Large intestine (tissue), 3 donors: ENCODE measurements at regions not wholly inside any gene's neighbourhood (a gene's known extent, or its start where the extent isn't known, plus 50 kb on each side); places are given as distances from the start of the nearest gene placed in this dataset.
"Not testable (repeated sequence)": the region's sequence is repeated elsewhere in the genome, so short reads cannot be mapped to it uniquely, and the experiment has no call there.

ENCODE experiments used
- DNase-seq, 2 donors: peaks; one replicate each; pipeline versions ENCODE4 v3.0.0 to v3.0.0-alpha.2; 2013
- H3K27ac ChIP-seq: one replicate; pipeline ENCODE4 v1.5.1; 2013; ENCODE audit warnings: low read length
- H3K27me3 ChIP-seq: 2 replicates; pipeline ENCODE4 v1.6.1; 2013; ENCODE audit warnings: low read length; ENCODE audit not compliant: control insufficient read depth, insufficient read depth
- H3K36me3 ChIP-seq: 2 replicates; pipeline ENCODE4 v1.6.1; 2013; ENCODE audit warnings: low read length; ENCODE audit not compliant: control insufficient read depth, insufficient read depth
- H3K4me1 ChIP-seq: one replicate; pipeline ENCODE4 v1.6.1; 2013; ENCODE audit warnings: low read length; ENCODE audit not compliant: control insufficient read depth, insufficient read depth
- H3K4me3 ChIP-seq: one replicate; pipeline ENCODE4 v1.5.1; 2013; ENCODE audit warnings: low read length
- H3K9me3 ChIP-seq: one replicate; pipeline ENCODE4 v1.6.1; 2013; ENCODE audit warnings: mild to moderate bottlenecking, low read depth, low read length, moderate library complexity; ENCODE audit not compliant: control insufficient read depth
- WGBS: methylation state at CpG from one replicate; pipeline ENCODE4 v1.1.5; 2013; ENCODE audit warnings: low lambda C conversion rate; ENCODE audit not compliant: insufficient coverage; 5-methylcytosine and 5-hydroxymethylcytosine counted together

DNA sequence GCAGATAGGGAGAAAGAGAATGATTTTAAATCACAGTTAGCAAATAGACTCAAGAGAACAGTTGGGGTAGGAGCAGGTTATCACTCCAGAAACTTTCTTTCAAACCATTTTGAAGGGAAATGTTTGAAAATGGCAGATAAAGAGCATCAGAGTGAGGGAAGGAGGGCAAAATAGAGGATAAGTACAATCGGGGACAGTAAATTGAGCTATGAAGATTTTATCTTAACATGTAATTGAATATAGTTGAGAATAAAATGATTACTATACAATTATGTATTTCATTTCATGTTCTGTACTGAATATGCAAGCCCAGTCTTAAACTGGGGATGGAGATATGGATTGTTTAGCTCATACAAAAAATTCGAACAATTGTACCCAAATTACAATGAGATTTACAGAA lies 54.0 kb downstream of the MAP10 start:
- no peak for DNase-seq
- Histone ChIP-seq H3K4me1 (no peaks in the 10 kb centered on the region), H3K9me3 (no peaks in the 10 kb centered on the region), H3K27me3 (no peaks in the 10 kb centered on the region), H3K27ac (no peak overlapping the region), H3K36me3 (no peaks in the 10 kb centered on the region), H3K4me3 (no peak overlapping the region)
- 94% methylated on average over 2 of the region's 2 CpGs for WGBS

DNA sequence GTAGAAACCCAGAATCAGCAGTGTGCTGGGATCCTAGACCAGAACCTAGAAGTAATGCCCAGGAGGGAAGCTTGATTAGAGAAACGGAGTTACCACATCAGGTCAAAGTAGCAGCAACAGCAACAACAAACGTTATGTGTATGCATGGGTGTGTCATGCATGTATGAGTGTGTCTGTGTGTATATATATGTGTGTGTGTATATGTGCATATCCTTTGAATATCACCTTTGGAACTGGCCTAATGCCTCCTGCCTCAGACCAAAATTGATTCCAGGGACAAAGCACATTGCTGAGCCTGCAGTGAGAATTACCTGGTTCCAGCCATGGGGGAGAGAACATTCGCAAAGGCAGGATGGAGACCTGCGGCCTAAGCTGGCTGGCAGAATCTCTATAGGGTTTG lies 55.9 kb downstream of the MAP10 start:
- Histone ChIP-seq H3K27me3 (no peaks in the 10 kb centered on the region), H3K4me3 (no peak overlapping the region), H3K27ac (no peak overlapping the region), H3K36me3 (no peaks in the 10 kb centered on the region), H3K4me1 (no peaks in the 10 kb centered on the region), H3K9me3 (no peaks in the 10 kb centered on the region)
- DNase-seq = no peak
- no CpG with 5 or more reads among the region's 4 CpGs for WGBS

DNA sequence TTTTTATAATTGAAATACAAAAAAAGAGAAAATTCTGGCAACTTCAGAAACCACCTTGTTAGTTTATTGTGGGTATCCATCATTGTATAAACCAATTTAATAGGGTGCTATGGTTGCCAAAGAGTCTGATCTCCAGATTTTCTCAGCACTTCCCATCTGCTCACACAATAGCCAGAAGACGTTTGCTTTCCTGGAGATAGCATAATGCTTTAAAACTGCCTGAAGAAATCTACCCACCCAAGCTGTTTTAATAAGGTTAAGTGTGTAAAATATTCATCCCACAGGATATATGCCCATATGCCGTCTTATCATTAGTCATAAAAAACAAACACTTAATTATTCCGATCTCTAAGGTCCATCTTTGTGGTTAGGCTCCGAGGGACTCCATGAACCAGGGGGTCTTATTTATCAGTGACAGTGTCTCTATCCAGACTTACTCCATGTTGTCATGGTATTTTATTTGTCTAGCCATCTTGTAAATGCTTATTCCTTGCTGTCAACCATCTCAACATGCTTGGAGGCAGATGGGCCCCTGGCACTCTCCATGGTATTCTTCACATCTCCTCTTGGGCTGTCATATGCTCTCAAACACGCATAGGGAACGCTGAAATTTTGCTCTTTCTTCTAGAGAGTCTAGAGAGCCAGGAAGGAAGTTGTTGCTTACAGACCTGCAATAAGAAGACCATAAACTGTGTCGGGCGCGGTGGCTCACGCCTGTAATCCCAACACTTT lies 58.5 kb downstream of the MAP10 start:
- Histone ChIP-seq H3K27me3 (no peaks in the 10 kb centered on the region), H3K9me3 (no peaks in the 10 kb centered on the region), H3K4me1 (no peaks in the 10 kb centered on the region), H3K27ac (no peak overlapping the region), H3K4me3 (no peak overlapping the region), H3K36me3 (no peaks in the 10 kb centered on the region)
- DNase-seq = no peak
- WGBS = 88% methylated on average over 3 of the region's 10 CpGs

GRCh38 chr1:232865102-232865931 lies 60.1 kb downstream of the MAP10 start:
- Histone ChIP-seq H3K27ac (no peak overlapping the region), H3K4me3 (no peak overlapping the region), H3K9me3 (no peaks in the 10 kb centered on the region), H3K36me3 (no peaks in the 10 kb centered on the region), H3K4me1 (no peaks in the 10 kb centered on the region), H3K27me3 (no peaks in the 10 kb centered on the region)
- no CpG with 5 or more reads among the region's 9 CpGs for WGBS
- DNase-seq = no peak

DNA sequence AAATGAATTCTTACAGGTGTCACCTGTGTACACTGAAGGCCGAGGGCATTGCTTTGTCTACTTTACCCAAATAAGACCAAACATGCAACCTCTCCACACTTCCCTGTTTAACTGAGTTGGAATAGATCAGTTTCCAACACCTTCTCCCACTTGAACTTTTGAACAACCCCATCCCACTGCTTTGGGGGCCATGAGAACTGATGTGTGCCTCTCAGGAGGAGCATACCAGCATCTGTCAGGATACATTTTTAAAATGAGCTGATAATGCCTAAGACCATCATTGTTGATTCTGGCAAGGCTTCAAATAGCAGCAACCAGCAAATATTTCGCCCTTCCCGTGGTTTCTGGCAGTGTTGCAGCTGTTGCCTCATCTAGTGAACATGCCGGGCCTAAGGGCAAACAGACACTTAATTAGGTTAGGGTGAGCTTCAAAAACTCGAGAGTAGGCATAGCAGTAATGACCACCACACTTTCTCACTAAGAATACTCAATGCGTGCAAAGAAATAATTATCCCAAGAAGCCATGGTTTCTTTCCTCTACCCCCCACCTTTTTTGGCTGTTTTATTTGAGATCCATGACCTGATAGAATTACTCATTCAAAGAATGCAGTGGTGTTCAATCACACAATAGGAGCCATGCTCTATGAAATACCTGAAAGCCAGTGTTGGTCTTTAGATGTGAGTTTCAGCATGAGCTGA lies 63.7 kb downstream of the MAP10 start:
- no peak for DNase-seq
- Histone ChIP-seq H3K4me1 (no peaks in the 10 kb centered on the region), H3K27me3 (no peaks in the 10 kb centered on the region), H3K9me3 (no peaks in the 10 kb centered on the region), H3K4me3 (no peak overlapping the region), H3K27ac (no peak overlapping the region), H3K36me3 (no peaks in the 10 kb centered on the region)
- 100% methylated on average over 1 of the region's 6 CpGs for WGBS

DNA sequence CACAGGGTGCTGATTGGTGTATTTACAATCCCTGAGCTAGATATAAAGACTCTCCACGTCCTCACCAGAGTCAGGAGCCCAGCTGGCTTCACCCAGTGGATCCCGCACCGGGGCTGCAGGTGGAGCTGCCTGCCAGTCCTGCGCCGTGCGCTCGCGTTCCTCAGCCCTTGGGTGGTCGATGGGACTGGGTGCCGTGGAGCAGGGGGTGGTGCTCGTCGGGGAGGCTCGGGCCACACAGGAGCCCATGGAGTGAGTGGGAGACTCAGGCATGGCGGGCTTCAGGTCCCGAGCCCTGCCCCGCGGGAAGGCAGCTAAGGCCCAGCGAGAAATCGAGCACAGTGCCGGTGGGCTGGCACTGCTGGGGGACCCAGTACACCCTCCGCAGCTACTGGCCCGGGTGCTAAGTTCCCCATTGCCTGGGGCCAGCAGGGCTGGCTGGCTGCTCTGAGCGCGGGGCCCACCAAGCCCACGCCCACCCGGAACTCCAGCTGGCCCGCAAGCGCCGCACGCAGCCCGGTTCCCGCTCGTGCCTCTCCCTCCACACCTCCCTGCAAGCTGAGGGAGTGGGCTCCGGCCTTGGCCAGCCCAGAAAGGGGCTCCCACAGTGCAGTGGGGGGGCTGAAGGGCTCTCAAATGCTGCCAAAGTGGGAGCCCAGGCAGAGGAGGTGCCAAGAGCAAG lies 66.2 kb downstream of the MAP10 start:
- H3K36me3 ChIP-seq = not testable (repeated sequence)
- no CpG with 5 or more reads among the region's 34 CpGs for WGBS

GRCh38 chr1:232872284-232872683 lies 67.1 kb downstream of the MAP10 start:
- no peak overlapping the region for H3K27ac ChIP-seq
- no peak overlapping the region for H3K4me3 ChIP-seq
- 100% methylated on average over 1 of the region's 3 CpGs for WGBS
- H3K4me1 ChIP-seq = no peaks in the 10 kb centered on the region
- H3K27me3 ChIP-seq = no peaks in the 10 kb centered on the region
- no peaks in the 10 kb centered on the region for H3K9me3 ChIP-seq
- no peaks in the 10 kb centered on the region for H3K36me3 ChIP-seq
- DNase-seq = no peak

More for the DNA sequence above, 66.2 kb downstream of the MAP10 start:
- not testable (repeated sequence) for H3K4me3 ChIP-seq, H3K27ac ChIP-seq, H3K27me3 ChIP-seq, H3K9me3 ChIP-seq, DNase-seq, H3K4me1 ChIP-seq

GRCh38 chr1:232872738-232873137 lies 67.5 kb downstream of the MAP10 start:
- DNase-seq = no peak
- H3K27me3 ChIP-seq = no peaks in the 10 kb centered on the region
- WGBS = 100% methylated on average over 1 of the region's 4 CpGs

DNA sequence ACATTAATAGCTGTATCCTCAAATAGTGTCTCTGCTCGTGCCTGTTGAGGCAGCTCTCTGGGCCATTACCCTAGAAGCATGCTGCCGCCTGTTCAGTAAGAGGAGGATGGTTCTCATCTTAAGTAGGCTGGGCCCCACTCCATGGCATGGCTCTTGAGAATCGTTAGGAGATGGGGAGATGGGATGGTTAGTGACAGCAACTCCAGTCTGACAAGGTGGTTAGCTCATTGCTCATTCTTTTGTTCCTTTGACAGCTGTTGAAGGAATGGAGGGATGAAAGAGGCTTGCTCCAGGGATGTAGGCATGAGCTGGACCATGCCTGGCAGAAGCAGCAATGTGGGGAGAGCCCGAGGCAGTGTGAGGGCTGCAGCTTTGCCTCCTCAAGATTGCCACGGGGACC lies 68.2 kb downstream of the MAP10 start:
- Histone ChIP-seq H3K36me3 (no peaks in the 10 kb centered on the region), H3K9me3 (no peaks in the 10 kb centered on the region), H3K4me3 (no peak overlapping the region), H3K27ac (no peak overlapping the region), H3K27me3 (no peaks in the 10 kb centered on the region), H3K4me1 (no peaks in the 10 kb centered on the region)
- no CpG with 5 or more reads among the region's 5 CpGs for WGBS
- DNase-seq = no peak

More at GRCh38 chr1:232872738-232873137, 67.5 kb downstream of the MAP10 start:
- H3K4me1 ChIP-seq = no peaks in the 10 kb centered on the region
- no peak overlapping the region for H3K4me3 ChIP-seq
- H3K9me3 ChIP-seq = no peaks in the 10 kb centered on the region
- no peak overlapping the region for H3K27ac ChIP-seq
- H3K36me3 ChIP-seq = no peaks in the 10 kb centered on the region

DNA sequence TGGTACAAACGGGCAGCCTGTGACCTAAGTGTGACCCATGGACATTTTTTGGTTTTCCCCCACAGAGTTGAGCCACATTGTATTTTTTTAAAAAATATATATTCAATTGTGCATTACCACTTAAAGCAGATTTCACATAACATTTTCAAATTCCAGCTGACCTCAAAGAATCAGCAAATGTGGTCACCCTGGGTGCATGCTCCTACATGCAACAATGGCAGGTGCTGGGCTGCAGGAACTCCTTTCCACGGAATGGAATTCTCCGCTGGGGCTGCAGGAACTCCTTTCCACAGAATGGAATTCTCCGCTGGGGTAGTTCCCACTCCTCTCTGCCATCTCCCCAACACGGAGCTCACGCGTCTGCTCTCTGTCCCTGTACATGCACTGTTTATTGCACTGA lies 68.7 kb downstream of the MAP10 start:
- H3K4me1 ChIP-seq = no peaks in the 10 kb centered on the region
- no peaks in the 10 kb centered on the region for H3K9me3 ChIP-seq
- no peak for DNase-seq
- H3K36me3 ChIP-seq = no peaks in the 10 kb centered on the region
- H3K4me3 ChIP-seq = no peak overlapping the region
- 100% methylated on average over 1 of the region's 7 CpGs for WGBS
- no peak overlapping the region for H3K27ac ChIP-seq
- no peaks in the 10 kb centered on the region for H3K27me3 ChIP-seq
